ENCODE measurements at regions not wholly inside any gene's neighbourhood (a gene's known extent, or its start where the extent isn't known, plus 50 kb on each side); places are given as distances from the start of the nearest gene placed in this dataset.

- DNase-seq, result no peak
Observed at GRCh38 chr13:106381091-106381490, 154.4 kb downstream of the EFNB2 start.

- DNase-seq, result no peak
Observed at GRCh38 chr13:106377931-106378662, 157.4 kb downstream of the EFNB2 start.

DNA sequence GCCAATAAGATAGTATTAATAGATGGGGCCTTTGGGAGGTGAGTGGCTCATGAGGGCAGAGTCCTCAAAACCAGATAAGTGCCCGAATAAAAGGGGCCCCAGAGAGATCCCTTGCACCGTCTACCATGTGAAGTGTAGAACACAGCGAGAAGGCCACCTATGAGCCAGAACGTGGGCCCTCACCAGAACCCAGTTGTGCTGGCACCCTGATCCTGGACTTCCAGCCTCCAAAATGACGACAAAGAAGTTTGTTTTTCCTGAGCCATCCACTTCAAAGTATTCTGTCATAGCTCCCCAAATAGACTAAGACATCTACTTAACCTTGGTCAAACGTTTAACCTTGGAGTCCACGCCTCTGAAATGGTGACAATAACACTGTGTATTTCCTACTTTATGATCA is 158.1 kb downstream of the EFNB2 start:
- no peak for DNase-seq

DNA sequence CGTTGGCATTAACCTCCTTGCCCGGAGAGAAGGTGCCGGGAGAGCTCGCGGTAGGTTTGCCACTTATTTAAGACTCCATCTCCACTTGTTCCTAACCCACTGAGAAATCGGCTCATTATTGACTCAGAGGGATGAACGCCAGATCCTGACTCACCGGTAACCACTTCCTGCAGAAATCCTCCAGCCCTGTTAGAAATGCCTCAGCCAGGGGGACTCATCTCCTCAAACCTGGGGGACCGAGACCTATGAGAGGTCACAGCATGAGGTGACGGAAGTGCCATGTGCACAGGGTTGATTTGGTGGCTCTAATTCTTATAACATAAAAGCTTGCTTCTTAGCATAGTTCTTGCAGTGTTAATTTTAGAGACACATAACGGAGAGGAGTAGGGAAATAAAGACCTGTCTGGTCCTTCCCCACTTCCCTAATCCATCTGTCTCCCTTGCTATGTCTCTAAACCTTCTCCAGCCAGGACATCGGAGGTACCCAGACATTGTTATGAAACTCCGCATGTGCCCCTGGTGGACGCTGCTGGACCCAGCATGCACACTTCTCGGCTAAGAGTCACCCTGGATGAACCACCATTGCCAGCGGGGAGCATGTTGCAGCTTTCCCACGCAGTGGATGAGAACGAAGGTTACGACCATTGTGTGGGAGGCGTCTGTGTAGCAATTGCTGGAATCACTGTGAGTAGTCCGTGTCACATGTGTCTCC is 158.9 kb downstream of the EFNB2 start:
- DNase-seq, result no peak

GRCh38 chr13:106375085-106375484 is 160.4 kb downstream of the EFNB2 start:
- DNase-seq, result no peak

DNA sequence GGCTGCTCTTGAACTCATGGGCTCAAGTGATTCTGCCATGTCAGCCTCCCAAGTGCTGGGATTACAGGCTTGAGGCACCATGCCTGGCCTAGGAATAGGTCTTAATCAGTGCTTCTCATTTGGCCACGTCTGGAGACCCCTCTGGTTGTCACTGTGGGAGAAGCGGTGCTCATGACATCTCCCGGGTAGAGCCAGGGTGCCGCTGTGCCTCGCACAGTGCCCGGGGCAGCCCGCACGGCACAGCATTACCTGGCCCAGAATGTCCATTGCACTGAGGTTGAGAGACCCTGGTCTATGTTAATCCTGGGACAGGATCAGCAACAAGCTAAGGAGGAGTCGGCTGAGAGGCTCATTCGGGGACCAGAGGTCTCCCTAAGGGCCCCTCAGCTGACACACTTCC is 160.8 kb downstream of the EFNB2 start:
- no peak for DNase-seq

- no peak for DNase-seq
Observed at GRCh38 chr13:106373989-106374572, 161.4 kb downstream of the EFNB2 start.

DNA sequence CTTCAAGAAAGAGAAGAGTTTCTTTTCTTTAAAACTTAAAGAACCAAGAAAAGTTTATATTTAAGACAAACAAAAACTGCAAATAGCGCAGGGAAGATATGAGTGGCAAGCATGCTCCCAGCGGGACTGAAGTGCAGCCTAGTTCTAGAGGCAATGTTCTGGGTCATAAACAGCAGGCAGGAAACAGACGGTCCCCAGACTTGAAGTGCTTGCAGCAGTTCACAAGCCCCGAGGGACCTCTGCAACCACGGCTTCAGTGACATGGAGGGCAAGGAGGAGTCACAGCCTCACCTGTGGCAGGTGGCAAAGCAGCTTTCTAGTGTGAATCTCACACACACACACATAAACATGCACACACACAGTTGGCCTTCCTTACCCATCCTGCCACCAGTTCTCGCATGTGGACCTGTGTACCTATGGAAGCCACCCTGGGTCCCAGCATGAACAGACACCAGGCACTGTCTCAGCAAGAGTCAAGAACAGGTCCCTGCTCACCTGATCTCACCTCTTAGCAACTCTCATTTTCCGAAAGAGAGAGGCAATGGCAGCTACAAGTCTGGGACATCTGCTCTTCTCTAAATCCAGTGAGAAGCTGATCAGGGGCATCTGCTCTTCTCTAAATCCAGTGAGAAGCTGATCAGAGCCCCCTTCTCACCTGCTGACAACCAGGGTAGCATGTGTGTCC is 162.0 kb downstream of the EFNB2 start:
- DNase-seq, result no peak

DNA sequence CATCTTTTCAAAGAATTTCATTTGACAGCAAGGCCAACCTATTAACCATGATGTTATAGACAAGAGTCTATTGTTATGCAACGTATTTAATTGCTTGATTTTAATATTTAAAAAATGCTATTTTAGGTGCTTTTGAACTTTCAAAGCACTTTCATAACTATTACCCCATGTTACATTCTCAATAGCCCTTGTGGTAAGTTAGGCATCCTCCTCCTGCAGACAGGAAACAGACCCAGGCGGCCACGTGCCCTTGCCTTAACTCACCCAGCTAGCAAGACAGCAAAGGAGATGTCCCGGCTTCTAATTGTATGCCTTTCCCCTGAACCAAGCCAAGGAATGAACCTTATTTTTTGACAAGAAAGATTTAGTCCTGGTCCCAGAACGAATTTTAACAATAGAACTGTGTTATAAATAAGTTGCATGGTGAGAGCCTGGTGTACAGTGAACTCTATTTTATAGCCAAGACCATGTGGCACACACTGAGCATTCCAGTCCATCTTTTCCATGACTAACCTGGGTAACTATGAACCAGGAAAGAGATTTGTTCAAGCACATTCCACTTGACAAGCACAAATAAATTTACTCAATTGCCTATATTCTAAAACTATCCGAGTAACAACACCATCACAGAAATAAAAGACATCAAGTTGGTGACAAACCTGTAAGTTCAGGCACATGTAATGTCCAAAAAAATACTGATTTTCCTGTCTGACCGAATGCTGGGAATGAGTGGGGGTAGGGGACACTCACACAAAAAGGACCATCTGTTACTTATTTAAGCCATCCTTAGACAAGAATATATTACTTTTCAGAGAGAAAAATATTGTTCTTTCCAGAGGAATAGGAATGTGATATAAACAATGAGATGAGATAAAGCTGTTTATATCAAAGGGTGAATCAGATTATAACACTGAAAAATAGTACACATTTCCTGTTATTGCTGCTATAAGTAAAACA is 163.0 kb downstream of the EFNB2 start:
- no peak for DNase-seq

DNA sequence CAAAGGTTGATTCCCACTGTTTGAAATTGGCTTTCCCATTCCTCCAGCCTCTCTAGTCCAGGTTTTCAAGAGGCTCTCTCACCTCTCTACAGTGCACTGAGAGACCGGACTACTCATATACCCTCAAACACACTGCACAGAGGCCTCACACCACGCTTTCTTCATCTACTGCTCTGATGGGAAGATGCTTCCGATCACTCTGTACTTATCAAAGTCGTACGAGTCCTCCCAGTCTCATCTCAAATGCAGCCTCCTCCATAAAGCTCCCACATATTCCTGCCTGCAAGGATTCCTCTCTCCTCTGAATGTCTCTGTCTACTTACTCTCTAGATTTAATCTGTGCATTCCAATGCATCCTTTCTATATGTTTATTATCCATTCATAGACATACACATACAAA is 164.4 kb downstream of the EFNB2 start:
- DNase-seq, result no peak

DNA sequence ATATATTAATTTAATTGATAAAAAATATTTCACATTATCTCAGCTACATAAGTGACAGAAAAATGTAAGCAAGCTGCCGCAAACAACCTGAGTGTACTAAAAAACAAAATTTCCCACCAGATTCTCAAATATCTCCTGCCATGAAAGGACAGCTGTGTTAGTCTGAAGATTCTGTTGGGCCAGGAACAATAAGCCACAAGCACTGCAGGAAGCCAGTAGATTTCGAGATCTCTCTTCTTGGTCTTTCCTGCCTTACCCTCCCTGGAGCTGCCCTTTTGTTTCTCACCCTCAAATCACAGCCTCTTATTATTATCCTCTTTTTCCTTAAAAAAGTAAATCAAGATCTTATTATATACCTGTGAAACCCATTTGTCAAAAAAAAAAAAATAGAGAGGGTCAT is 165.6 kb downstream of the EFNB2 start:
- DNase-seq, result no peak

GRCh38 chr13:106369091-106369490 is 166.4 kb downstream of the EFNB2 start:
- DNase-seq, result no peak

GRCh38 chr13:106367361-106367971 is 168.0 kb downstream of the EFNB2 start:
- DNase-seq, result no peak

DNA sequence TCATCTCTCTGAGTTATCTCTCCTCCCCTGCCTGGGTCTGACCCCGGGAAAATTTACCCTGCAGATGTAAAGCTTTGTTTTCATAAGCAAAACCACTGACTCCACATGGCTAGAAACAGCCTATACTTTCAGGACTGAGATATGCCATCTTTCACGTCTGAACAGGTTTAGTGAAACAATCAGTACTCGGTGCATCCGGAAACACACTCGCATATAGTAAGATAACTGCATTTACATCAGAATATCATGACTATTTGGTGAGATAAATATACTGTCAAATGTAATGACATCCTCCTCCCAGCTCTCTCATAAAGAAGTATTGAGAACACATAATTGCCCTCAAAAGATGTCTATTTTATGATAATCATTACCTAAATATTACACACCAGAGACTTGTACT is 172.8 kb downstream of the EFNB2 start:
- no peak for DNase-seq

DNA sequence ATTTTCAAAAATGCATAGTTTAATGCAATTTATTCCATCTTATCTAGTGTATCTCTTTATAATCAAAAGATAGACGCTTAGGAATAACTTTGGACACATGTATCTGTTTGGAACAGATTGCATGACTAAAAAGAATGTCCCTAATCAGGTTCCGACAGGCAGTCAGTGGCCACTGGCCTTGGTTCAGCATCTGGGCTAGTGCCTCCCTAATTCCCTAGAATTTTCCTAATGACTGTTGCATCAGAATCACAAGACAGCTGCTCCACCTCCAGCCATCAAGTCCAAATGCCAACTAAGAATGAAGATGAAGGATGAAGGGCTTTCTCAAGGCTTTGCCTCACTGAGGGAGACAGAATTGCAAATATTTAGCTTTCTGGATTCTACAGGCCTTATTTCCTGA is 173.8 kb downstream of the EFNB2 start:
- DNase-seq, result no peak

DNA sequence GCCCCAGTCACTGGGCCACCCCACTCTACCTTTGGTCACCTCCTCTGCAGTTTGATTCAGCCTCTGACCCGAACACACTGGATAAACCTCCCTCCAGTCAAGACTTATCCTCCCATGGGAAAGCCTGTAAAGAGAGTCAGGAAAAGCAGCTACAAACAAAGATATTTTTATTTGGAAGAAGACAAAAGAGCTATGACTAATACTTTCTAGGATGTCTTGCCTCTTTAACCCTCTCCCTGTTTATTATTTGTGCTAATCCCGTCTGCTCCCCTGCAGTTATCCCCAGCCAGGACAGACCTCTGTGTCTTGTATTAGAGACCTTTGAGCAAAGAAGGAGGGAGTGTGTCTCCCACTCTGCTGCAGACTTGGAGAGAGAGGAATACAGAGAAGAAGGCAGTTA is 178.3 kb downstream of the EFNB2 start:
- DNase-seq, result peak in 1 of 2 donors; percentile 17

DNA sequence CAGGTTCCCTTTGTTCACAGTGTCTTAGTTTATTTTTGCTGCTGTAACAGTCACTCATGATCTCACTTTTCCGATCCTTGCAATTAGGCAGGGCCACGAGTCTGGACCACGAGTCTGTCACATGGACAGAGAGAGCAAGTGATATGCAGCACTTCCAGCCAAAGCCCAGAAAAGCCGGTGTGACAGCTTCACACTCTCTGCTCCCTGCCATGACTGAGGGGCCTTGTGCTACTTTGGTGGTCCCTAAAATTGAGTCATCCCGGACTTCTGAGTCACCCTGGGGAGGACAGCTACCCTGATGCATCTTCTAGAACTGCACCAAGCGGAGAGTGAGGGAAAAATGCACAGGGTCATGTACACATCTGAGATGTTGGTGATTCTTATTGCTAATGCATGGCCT is 179.6 kb downstream of the EFNB2 start:
- no peak for DNase-seq

- no peak for DNase-seq
Observed at GRCh38 chr13:106354961-106355360, 180.5 kb downstream of the EFNB2 start.

- no peak for DNase-seq
Observed at GRCh38 chr13:106352850-106353249, 182.6 kb downstream of the EFNB2 start.

- DNase-seq, result no peak
Observed at GRCh38 chr13:106351251-106351650, 184.2 kb downstream of the EFNB2 start.

GRCh38 chr13:106350208-106350607 is 185.3 kb downstream of the EFNB2 start:
- DNase-seq, result no peak

Data from hippocampal formation (tissue), 2 donors.